Esophagus squamous epithelium (tissue), 4 donors: ENCODE measurements at regions not wholly inside any gene's neighbourhood (a gene's known extent, or its start where the extent isn't known, plus 50 kb on each side); places are given as distances from the start of the nearest gene placed in this dataset.

Source experiments
- CTCF ChIP-seq, 6 experiments: fragments of 450-650 bp in 4 of 6; fragments of 200-600 bp in 2 of 6; sonication (generic) in 2 of 6; IDR thresholded peaks; one replicate each; pipeline ENCODE4 v1.5.1; 2016 to 2019; ENCODE audit warnings: antibody characterized with exemption in 6 of 6, mild to moderate bottlenecking in 4 of 6, moderate library complexity in 4 of 6
- POLR2A ChIP-seq, 4 donors: fragments of 450-650 bp; IDR thresholded peaks; one replicate each; pipeline ENCODE4 v1.6.1; 2017; ENCODE audit warnings: antibody characterized with exemption in 4 of 4, mild to moderate bottlenecking in 4 of 4, moderate library complexity in 3 of 4

GRCh38 chr5:142396436-142397038 is 71.7 kb upstream of the SPRY4 start:
- no peak for TF ChIP-seq CTCF (IDR thresholded peaks at IDR 0.05)
- no peak for TF ChIP-seq POLR2A (IDR thresholded peaks at IDR 0.05)
